ENCODE measurements at regions not wholly inside any gene's neighbourhood (a gene's known extent, or its start where the extent isn't known, plus 50 kb on each side); places are given as distances from the start of the nearest gene placed in this dataset.
"Not testable (repeated sequence)": the region's sequence is repeated elsewhere in the genome, so short reads cannot be mapped to it uniquely, and the experiment has no call there.

- not testable (repeated sequence) for H3K4me3 ChIP-seq (ENCODE audit: control insufficient read depth, low read depth, low read length); DNase-seq (ENCODE audit: low read depth)
Measured at GRCh38 chrX:133483771-133484170, 68.5 kb upstream of the GPC4 start.

GRCh38 chrX:133482056-133482952, 67.0 kb upstream of the GPC4 start:
- peak; percentile 85 for DNase-seq (ENCODE audit: low read depth)
- no peak overlapping the region for H3K4me3 ChIP-seq (ENCODE audit: control insufficient read depth, low read depth, low read length)
- no peak for TF ChIP-seq CTCF (conservative IDR thresholded peaks at IDR 0.05; ENCODE audit: control insufficient read depth, insufficient read depth, low read depth, low read length)

- no peak for TF ChIP-seq CTCF (conservative IDR thresholded peaks at IDR 0.05; ENCODE audit: control insufficient read depth, insufficient read depth, low read depth, low read length)
- no peak for DNase-seq (ENCODE audit: low read depth)
- no peak overlapping the region for H3K4me3 ChIP-seq (ENCODE audit: control insufficient read depth, low read depth, low read length)
Measured at GRCh38 chrX:133477986-133478385, 62.7 kb upstream of the GPC4 start.

GRCh38 chrX:133475953-133476352, 60.7 kb upstream of the GPC4 start:
- TF ChIP-seq CTCF (conservative IDR thresholded peaks at IDR 0.05; ENCODE audit: control insufficient read depth, insufficient read depth, low read depth, low read length): no peak
- DNase-seq (ENCODE audit: low read depth): no peak

GRCh38 chrX:133475521-133475920, 60.2 kb upstream of the GPC4 start:
- DNase-seq (ENCODE audit: low read depth): no peak
- TF ChIP-seq CTCF (conservative IDR thresholded peaks at IDR 0.05; ENCODE audit: control insufficient read depth, insufficient read depth, low read depth, low read length): no peak
- H3K4me3 ChIP-seq (ENCODE audit: control insufficient read depth, low read depth, low read length): no peak overlapping the region

More at GRCh38 chrX:133475953-133476352, 60.7 kb upstream of the GPC4 start:
- no peak overlapping the region for H3K4me3 ChIP-seq (ENCODE audit: control insufficient read depth, low read depth, low read length)

GRCh38 chrX:133474574-133474973, 59.3 kb upstream of the GPC4 start:
- DNase-seq (ENCODE audit: low read depth): no peak
- no peak overlapping the region for H3K4me3 ChIP-seq (ENCODE audit: control insufficient read depth, low read depth, low read length)
- no peak for TF ChIP-seq CTCF (conservative IDR thresholded peaks at IDR 0.05; ENCODE audit: control insufficient read depth, insufficient read depth, low read depth, low read length)

GRCh38 chrX:133473451-133473850, 58.2 kb upstream of the GPC4 start:
- no peak for TF ChIP-seq CTCF (conservative IDR thresholded peaks at IDR 0.05; ENCODE audit: control insufficient read depth, insufficient read depth, low read depth, low read length)
- H3K4me3 ChIP-seq (ENCODE audit: control insufficient read depth, low read depth, low read length): no peak overlapping the region
- DNase-seq (ENCODE audit: low read depth): peak; percentile 27

Measured in fibroblast of mammary gland (primary cell).